ENCODE measurements at regions not wholly inside any gene's neighbourhood (a gene's known extent, or its start where the extent isn't known, plus 50 kb on each side); places are given as distances from the start of the nearest gene placed in this dataset.

- intact Hi-C loops (cut with DNase I): no loop called here
- H3K27me3 ChIP-seq: no peaks in the 10 kb centered on the region
- H3K4me3 ChIP-seq: no peak overlapping the region
- ATAC-seq: peak in 1 of 4 donors; percentile 20
- H3K9me3 ChIP-seq: no peaks in the 10 kb centered on the region
- no peak for DNase-seq
- TF ChIP-seq, protein P1, sequence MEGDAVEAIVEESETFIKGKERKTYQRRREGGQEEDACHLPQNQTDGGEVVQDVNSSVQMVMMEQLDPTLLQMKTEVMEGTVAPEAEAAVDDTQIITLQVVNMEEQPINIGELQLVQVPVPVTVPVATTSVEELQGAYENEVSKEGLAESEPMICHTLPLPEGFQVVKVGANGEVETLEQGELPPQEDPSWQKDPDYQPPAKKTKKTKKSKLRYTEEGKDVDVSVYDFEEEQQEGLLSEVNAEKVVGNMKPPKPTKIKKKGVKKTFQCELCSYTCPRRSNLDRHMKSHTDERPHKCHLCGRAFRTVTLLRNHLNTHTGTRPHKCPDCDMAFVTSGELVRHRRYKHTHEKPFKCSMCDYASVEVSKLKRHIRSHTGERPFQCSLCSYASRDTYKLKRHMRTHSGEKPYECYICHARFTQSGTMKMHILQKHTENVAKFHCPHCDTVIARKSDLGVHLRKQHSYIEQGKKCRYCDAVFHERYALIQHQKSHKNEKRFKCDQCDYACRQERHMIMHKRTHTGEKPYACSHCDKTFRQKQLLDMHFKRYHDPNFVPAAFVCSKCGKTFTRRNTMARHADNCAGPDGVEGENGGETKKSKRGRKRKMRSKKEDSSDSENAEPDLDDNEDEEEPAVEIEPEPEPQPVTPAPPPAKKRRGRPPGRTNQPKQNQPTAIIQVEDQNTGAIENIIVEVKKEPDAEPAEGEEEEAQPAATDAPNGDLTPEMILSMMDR (IDR thresholded peaks at IDR 0.05): no peak
- TF ChIP-seq POLR2A (IDR thresholded peaks at IDR 0.05): no peak
- no CpG with 5 or more reads among the region's 5 CpGs for WGBS (ENCODE audit: insufficient coverage, low coverage, low lambda C conversion rate, missing lambda C conversion rate)
- no peaks in the 10 kb centered on the region for H3K4me1 ChIP-seq
- no peak overlapping the region for H3K27ac ChIP-seq
- H3K36me3 ChIP-seq: no peaks in the 10 kb centered on the region
Observed at GRCh38 chr1:5403935-5404334, 588.3 kb downstream of the NPHP4 start.

- intact Hi-C loops (cut with DNase I): no loop called here
- WGBS (ENCODE audit: insufficient coverage, low coverage, low lambda C conversion rate, missing lambda C conversion rate): 28% methylated on average over 2 of the region's 10 CpGs
- ATAC-seq (no peak), DNase-seq (no peak)
- Histone ChIP-seq H3K27ac (no peak overlapping the region), H3K4me1 (no peaks in the 10 kb centered on the region), H3K9me3 (no peaks in the 10 kb centered on the region), H3K4me3 (no peak overlapping the region), H3K27me3 (no peaks in the 10 kb centered on the region), H3K36me3 (no peaks in the 10 kb centered on the region)
- TF ChIP-seq POLR2A (IDR thresholded peaks at IDR 0.05): no peak
- TF ChIP-seq, protein P1 (IDR thresholded peaks at IDR 0.05): no peak
Observed at GRCh38 chr1:5402618-5403017, 589.6 kb downstream of the NPHP4 start.

GRCh38 chr1:5399771-5400170 lies 592.5 kb downstream of the NPHP4 start:
- 57% methylated on average over 1 of the region's 1 CpG for WGBS (ENCODE audit: insufficient coverage, low coverage, low lambda C conversion rate, missing lambda C conversion rate)

DNA sequence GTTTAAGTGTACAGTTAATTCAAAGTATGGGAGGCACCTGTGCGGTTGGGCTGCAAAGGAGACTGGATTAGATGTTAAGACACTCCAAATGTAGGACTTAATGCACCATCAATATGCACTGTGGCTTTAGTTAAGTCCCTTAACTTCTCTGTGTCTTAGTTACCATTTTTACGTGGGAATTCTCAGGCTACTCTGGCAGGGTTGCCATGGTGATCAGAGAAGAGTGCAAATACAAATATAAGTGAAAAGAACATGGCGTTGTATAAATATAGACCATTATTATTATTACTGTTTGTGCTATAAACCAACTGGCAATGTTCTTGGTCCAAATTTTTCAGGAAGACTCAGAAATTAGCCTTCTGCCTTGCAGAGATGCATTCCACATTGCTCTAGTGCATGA lies 595.6 kb downstream of the NPHP4 start:
- 69% methylated on average over 3 of the region's 3 CpGs for WGBS (ENCODE audit: insufficient coverage, low coverage, low lambda C conversion rate, missing lambda C conversion rate)
- DNase-seq: no peak
- H3K9me3 ChIP-seq: no peaks in the 10 kb centered on the region
- H3K27me3 ChIP-seq: no peaks in the 10 kb centered on the region
- intact Hi-C loops (cut with DNase I): no loop called here
- TF ChIP-seq, protein P1 (IDR thresholded peaks at IDR 0.05): no peak
- no peak for TF ChIP-seq POLR2A (IDR thresholded peaks at IDR 0.05)
- no peak for ATAC-seq
- no peaks in the 10 kb centered on the region for H3K4me1 ChIP-seq
- H3K4me3 ChIP-seq: no peak overlapping the region
- no peak overlapping the region for H3K27ac ChIP-seq
- H3K36me3 ChIP-seq: no peaks in the 10 kb centered on the region

More at GRCh38 chr1:5399771-5400170, 592.5 kb downstream of the NPHP4 start:
- Histone ChIP-seq H3K36me3 (no peaks in the 10 kb centered on the region), H3K9me3 (no peaks in the 10 kb centered on the region), H3K27ac (no peak overlapping the region), H3K4me1 (no peaks in the 10 kb centered on the region), H3K4me3 (no peak overlapping the region), H3K27me3 (no peaks in the 10 kb centered on the region)
- no peak for TF ChIP-seq POLR2A (IDR thresholded peaks at IDR 0.05)
- TF ChIP-seq, protein P1 (IDR thresholded peaks at IDR 0.05): no peak
- DNase-seq (no peak), ATAC-seq (no peak)
- intact Hi-C loops (cut with DNase I): no loop called here

DNA sequence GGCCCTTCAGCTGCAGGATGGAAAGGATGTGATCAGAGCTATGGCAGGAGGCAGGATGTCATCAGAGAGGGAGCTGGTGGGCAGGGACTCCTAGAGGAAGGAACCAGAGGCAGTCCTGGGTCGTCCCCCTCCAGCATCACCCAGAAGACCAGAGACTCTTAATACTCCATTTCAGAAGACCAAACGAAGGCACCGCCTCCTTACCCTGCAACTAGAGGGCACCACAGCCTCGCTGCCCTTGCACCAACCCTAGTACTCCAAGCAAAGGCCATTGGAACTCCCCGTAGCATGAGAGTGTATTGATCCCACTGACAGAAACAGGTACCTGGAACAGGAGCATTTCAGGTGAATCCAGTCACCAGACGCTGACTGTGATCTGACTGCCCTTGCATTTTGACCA lies 598.1 kb downstream of the NPHP4 start:
- Histone ChIP-seq H3K27me3 (no peaks in the 10 kb centered on the region), H3K9me3 (no peaks in the 10 kb centered on the region), H3K4me3 (no peak overlapping the region), H3K4me1 (no peaks in the 10 kb centered on the region), H3K27ac (no peak overlapping the region), H3K36me3 (no peaks in the 10 kb centered on the region)
- intact Hi-C loops (cut with DNase I): no loop called here
- DNase-seq (no peak), ATAC-seq (peak in 2 of 4 donors; percentile 29 to 48)
- TF ChIP-seq POLR2A (IDR thresholded peaks at IDR 0.05): no peak
- TF ChIP-seq, protein P1 (IDR thresholded peaks at IDR 0.05): no peak
- WGBS (ENCODE audit: insufficient coverage, low coverage, low lambda C conversion rate, missing lambda C conversion rate): 34% methylated on average over 3 of the region's 6 CpGs

Measured in right lobe of liver (tissue), 6 donors.